T-helper 2 cell treated with Interferon-gamma antibody and Interleukin-4, amounts not matched to agents 5 μg/mL and 100 μg/mL, for 36 hours (primary cell): ENCODE measurements at regions not wholly inside any gene's neighbourhood (a gene's known extent, or its start where the extent isn't known, plus 50 kb on each side); places are given as distances from the start of the nearest gene placed in this dataset.

Experiments used
- DNase-seq: peaks from one replicate; pipeline ENCODE4 v3.0.0; 2021; ENCODE audit warnings: low spot score
- H3K27ac Mint-ChIP-seq: one replicate; pipeline ENCODE4 v1.8.0; 2021; ENCODE audit warnings: mild to moderate bottlenecking, mixed read lengths
- H3K27me3 Mint-ChIP-seq: one replicate; pipeline ENCODE4 v1.8.0; 2021; ENCODE audit warnings: low read depth, mixed read lengths
- H3K36me3 Mint-ChIP-seq: one replicate; pipeline ENCODE4 v1.8.0; 2021; ENCODE audit warnings: low read depth, mixed read lengths
- H3K4me1 Mint-ChIP-seq: one replicate; pipeline ENCODE4 v1.8.0; 2021; ENCODE audit warnings: low read depth, mixed read lengths
- H3K4me3 Mint-ChIP-seq: one replicate; pipeline ENCODE4 v1.8.0; 2022; ENCODE audit warnings: mild to moderate bottlenecking, moderate library complexity, mixed read lengths
- H3K9me3 Mint-ChIP-seq: one replicate; pipeline ENCODE4 v1.8.0; 2021; ENCODE audit warnings: mixed read lengths

- no peak overlapping the region for H3K27ac Mint-ChIP-seq
- no peaks in the 10 kb centered on the region for H3K9me3 Mint-ChIP-seq
- no peaks in the 10 kb centered on the region for H3K36me3 Mint-ChIP-seq
- peaks cover 6% of the 10 kb centered on the region for H3K27me3 Mint-ChIP-seq
- no peaks in the 10 kb centered on the region for H3K4me1 Mint-ChIP-seq
- DNase-seq: no peak
- no peak overlapping the region for H3K4me3 Mint-ChIP-seq
Measured at GRCh38 chr11:109926941-109927340, 166.3 kb upstream of the ZC3H12C start.

- Mint-ChIP-seq H3K4me1 (no peaks in the 10 kb centered on the region), H3K36me3 (no peaks in the 10 kb centered on the region), H3K27ac (no peak overlapping the region), H3K4me3 (no peak overlapping the region), H3K9me3 (no peaks in the 10 kb centered on the region), H3K27me3 (peaks cover 4% of the 10 kb centered on the region)
- DNase-seq: no peak
Measured at GRCh38 chr11:109929308-109929707, 163.9 kb upstream of the ZC3H12C start.

DNA sequence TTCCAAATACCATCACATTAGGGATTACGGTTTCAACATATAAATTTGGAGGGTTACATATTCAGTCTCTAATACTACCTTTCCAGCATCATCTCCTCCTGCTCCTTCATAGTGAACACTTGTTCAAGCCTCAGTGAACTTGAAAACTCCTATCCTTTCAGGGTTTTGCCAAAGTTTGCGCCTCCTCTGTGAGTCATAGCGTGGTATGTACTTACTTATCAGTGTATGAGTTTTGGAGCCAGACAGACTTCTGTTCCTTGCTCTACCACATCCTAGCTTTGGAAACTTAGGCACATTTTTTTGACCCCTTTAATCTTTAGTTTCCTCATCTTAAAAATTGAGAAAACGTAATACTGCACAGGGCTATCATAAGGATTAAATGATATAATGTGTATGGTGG lies 160.1 kb upstream of the ZC3H12C start:
- H3K4me1 Mint-ChIP-seq: no peaks in the 10 kb centered on the region
- H3K27ac Mint-ChIP-seq: no peak overlapping the region
- H3K9me3 Mint-ChIP-seq: no peaks in the 10 kb centered on the region
- no peaks in the 10 kb centered on the region for H3K36me3 Mint-ChIP-seq
- peaks cover 7% of the 10 kb centered on the region for H3K27me3 Mint-ChIP-seq
- DNase-seq: no peak
- no peak overlapping the region for H3K4me3 Mint-ChIP-seq

DNA sequence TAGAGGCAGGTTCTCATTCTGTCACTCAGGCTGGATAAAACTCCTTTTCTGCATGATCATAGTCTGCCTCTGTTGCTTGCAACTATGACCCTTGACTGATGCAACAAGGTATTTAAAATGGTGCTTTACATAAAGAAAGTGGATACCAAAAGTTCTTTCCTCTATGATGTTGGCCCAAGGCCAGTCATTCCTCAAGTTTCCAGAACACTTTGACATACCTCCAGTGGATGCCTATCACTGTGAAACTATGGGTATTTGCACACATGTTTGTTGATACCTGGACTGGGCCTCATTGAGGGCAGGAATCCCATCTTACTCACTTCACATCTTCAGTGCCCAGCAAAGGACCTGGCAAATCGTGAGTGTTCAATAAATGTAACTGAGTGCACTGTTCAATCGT lies 159.0 kb upstream of the ZC3H12C start:
- Mint-ChIP-seq H3K36me3 (no peaks in the 10 kb centered on the region), H3K27ac (no peak overlapping the region), H3K4me3 (no peak overlapping the region), H3K9me3 (no peaks in the 10 kb centered on the region), H3K27me3 (peaks cover 8% of the 10 kb centered on the region), H3K4me1 (no peaks in the 10 kb centered on the region)
- no peak for DNase-seq

DNA sequence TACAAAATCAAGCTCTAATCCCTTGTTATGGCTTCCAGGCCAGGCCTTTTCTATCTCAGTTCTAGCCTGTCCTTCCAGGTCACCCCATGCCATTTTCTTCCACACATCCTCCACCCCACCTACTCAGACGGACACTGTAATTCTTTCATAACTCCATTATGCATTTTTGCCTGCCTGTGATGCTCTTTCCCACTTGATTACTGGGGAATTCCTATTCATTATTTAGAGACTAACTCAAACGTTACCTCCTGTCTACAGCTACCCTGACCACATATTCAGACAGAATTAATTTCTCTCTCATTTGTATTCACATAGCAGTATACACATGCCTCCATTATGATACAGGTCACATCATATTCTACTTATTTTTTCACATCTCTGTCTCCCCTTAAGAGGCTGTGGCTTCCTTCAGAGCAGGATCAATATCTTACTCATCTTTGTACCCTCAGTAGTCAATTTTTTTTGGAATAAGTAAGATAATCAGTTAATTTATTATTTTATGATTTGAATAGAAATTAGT lies 156.5 kb upstream of the ZC3H12C start:
- Mint-ChIP-seq H3K4me3 (no peak overlapping the region), H3K9me3 (no peaks in the 10 kb centered on the region), H3K36me3 (no peaks in the 10 kb centered on the region), H3K27me3 (peaks cover 25% of the 10 kb centered on the region), H3K27ac (no peak overlapping the region), H3K4me1 (no peaks in the 10 kb centered on the region)
- DNase-seq: no peak

GRCh38 chr11:109937968-109938367 lies 155.2 kb upstream of the ZC3H12C start:
- H3K36me3 Mint-ChIP-seq: no peaks in the 10 kb centered on the region
- H3K9me3 Mint-ChIP-seq: no peaks in the 10 kb centered on the region

DNA sequence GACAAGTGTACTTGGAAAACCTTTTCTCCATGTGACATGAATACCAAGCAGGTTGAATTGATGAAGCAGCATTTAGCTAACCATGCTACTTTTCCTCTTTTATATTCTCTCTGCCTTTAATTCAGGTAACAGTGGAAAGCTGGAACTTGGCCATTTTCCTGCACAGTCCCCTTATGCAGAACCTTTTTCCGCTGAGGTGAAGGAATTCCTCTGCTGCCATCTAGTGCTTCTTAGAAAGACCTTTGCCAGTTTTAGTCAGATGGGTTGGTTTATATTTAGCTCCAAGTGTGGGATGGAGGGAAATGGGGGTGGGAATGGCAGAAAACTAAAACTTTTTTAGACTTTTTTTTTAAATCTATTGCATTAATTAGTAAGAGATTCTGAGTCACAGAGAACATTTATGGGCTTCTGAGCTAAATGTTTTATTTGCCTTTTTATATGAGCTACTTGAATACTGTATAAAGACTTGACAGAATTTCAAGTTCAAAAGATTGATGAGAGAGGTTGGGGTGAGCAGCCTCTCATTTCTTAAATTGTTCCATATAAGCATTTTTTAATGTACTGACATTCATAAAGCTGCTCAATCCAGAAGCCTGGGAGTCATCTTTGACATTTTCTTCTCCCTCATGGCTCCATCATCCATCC lies 153.9 kb upstream of the ZC3H12C start:
- Mint-ChIP-seq H3K27me3 (peaks cover 34% of the 10 kb centered on the region), H3K4me3 (no peak overlapping the region), H3K36me3 (no peaks in the 10 kb centered on the region), H3K27ac (no peak overlapping the region), H3K9me3 (no peaks in the 10 kb centered on the region), H3K4me1 (peaks cover 2% of the 10 kb centered on the region)
- DNase-seq: no peak

More at GRCh38 chr11:109937968-109938367, 155.2 kb upstream of the ZC3H12C start:
- Mint-ChIP-seq H3K27ac (no peak overlapping the region), H3K4me3 (no peak overlapping the region), H3K4me1 (peaks cover under 1% of the 10 kb centered on the region), H3K27me3 (peaks cover 27% of the 10 kb centered on the region)
- no peak for DNase-seq

GRCh38 chr11:109940816-109941215 lies 152.4 kb upstream of the ZC3H12C start:
- Mint-ChIP-seq H3K27ac (no peak overlapping the region), H3K4me1 (peaks cover 2% of the 10 kb centered on the region), H3K9me3 (no peaks in the 10 kb centered on the region), H3K27me3 (peaks cover 40% of the 10 kb centered on the region), H3K4me3 (no peak overlapping the region), H3K36me3 (no peaks in the 10 kb centered on the region)
- DNase-seq: no peak

- H3K36me3 Mint-ChIP-seq: no peaks in the 10 kb centered on the region
- no peaks in the 10 kb centered on the region for H3K9me3 Mint-ChIP-seq
- peaks cover 9% of the 10 kb centered on the region for H3K4me1 Mint-ChIP-seq
- peak overlapping the region; percentile 53 for H3K4me3 Mint-ChIP-seq
- H3K27ac Mint-ChIP-seq: no peak overlapping the region
- no peak for DNase-seq
- H3K27me3 Mint-ChIP-seq: peaks cover 41% of the 10 kb centered on the region
Measured at GRCh38 chr11:109945626-109946321, 147.4 kb upstream of the ZC3H12C start.

DNA sequence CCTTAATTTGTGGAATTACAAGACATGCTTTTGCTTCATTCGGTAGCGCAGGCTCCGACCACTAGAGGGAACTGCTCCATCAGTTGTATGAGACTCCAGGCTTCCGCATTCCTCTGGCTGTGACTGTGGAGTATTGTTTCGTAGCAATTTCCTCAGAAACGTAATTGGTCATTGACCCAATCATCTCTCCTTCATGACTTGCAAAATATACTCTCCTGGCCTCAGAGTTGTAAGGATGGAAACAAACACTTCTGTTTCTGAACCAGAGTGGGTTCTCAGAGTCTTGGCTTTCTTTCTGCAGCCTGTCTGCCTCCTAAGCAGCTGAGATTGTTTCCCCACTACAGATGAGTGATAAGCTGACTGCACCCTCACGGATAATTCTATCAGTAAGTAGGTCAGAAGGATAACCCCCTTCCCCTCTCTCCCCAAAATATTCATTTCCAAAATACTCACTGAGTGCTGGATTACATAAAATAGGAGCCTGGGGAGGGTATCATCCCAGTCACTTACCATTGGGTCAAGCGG lies 146.8 kb upstream of the ZC3H12C start:
- H3K9me3 Mint-ChIP-seq: no peaks in the 10 kb centered on the region
- DNase-seq: peak; percentile 69
- peaks cover 9% of the 10 kb centered on the region for H3K4me1 Mint-ChIP-seq
- H3K27ac Mint-ChIP-seq: no peak overlapping the region
- H3K27me3 Mint-ChIP-seq: peaks cover 35% of the 10 kb centered on the region
- H3K36me3 Mint-ChIP-seq: no peaks in the 10 kb centered on the region
- peak overlapping the region; percentile 53 for H3K4me3 Mint-ChIP-seq

- DNase-seq: no peak
- Mint-ChIP-seq H3K27ac (no peak overlapping the region), H3K4me3 (no peak overlapping the region), H3K27me3 (peaks cover 31% of the 10 kb centered on the region), H3K9me3 (no peaks in the 10 kb centered on the region), H3K36me3 (no peaks in the 10 kb centered on the region), H3K4me1 (peaks cover 28% of the 10 kb centered on the region)
Measured at GRCh38 chr11:109954534-109954933, 138.7 kb upstream of the ZC3H12C start.

GRCh38 chr11:109956124-109956793 lies 136.9 kb upstream of the ZC3H12C start:
- Mint-ChIP-seq H3K27ac (peak overlapping the region; percentile 72), H3K4me3 (peak overlapping the region; percentile 46), H3K9me3 (no peaks in the 10 kb centered on the region), H3K36me3 (no peaks in the 10 kb centered on the region), H3K4me1 (peaks cover 28% of the 10 kb centered on the region), H3K27me3 (peaks cover 23% of the 10 kb centered on the region)
- DNase-seq: no peak

GRCh38 chr11:109957000-109957399 lies 136.2 kb upstream of the ZC3H12C start:
- H3K9me3 Mint-ChIP-seq: no peaks in the 10 kb centered on the region
- H3K27ac Mint-ChIP-seq: peak overlapping the region; percentile 22
- no peaks in the 10 kb centered on the region for H3K36me3 Mint-ChIP-seq
- DNase-seq: no peak
- H3K27me3 Mint-ChIP-seq: peaks cover 23% of the 10 kb centered on the region
- H3K4me3 Mint-ChIP-seq: peak overlapping the region; percentile 22
- H3K4me1 Mint-ChIP-seq: peaks cover 28% of the 10 kb centered on the region

DNA sequence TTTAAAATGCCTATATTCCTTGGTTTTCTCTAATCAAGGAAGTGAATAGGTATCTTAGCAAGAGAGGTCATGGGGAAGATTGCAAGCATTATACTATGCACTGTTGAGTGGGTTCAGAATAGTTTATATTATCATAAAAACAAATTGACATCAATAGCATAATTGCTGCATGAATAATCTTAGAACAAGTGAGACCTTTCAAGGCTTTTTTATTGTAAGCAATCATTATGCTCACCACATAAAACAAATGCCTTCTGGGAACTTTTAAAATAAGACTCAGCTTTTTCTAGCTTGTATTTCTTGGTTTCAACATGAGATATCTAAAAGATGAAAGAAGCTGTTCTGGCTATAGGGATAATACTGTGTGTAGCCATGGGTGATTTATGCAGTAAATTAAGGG lies 135.6 kb upstream of the ZC3H12C start:
- Mint-ChIP-seq H3K4me1 (peaks cover 28% of the 10 kb centered on the region), H3K27me3 (peaks cover 19% of the 10 kb centered on the region), H3K4me3 (no peak overlapping the region), H3K27ac (no peak overlapping the region), H3K9me3 (no peaks in the 10 kb centered on the region), H3K36me3 (no peaks in the 10 kb centered on the region)
- DNase-seq: no peak
